ENCODE measurements at regions not wholly inside any gene's neighbourhood (a gene's known extent, or its start where the extent isn't known, plus 50 kb on each side); places are given as distances from the start of the nearest gene placed in this dataset.

DNA sequence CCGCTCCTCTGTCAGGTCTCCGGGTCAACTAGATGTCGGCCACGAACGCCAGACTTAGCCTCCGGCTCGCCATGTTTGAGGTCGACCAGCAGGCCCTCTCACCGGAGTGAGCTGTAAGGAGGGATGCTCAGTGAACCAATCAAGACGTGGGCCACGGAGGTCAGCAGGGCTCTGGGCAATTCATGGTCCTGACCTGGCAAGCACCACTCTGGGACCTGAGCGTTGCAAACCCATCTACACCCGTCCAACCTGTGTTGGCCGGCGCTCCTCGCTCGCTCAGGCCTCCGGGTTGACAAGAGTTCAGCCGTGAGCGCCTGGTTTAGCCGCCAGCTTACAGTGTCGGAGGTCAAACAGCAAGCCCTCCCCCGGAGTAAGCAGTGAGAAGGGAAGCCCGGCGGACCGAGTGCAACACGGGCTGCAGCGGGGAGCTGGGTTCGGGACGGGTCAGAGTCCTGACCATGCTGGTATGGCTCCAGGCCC lies 1361.9 kb downstream of the UQCRFS1 start:
- no peak for TF ChIP-seq CTCF (conservative IDR thresholded peaks at IDR 0.05; ENCODE audit: low read depth, low read length)
- no peak overlapping the region for H3K4me3 ChIP-seq (ENCODE audit: low read depth, low read length)
- DNase-seq (ENCODE audit: low read depth), result no peak

DNA sequence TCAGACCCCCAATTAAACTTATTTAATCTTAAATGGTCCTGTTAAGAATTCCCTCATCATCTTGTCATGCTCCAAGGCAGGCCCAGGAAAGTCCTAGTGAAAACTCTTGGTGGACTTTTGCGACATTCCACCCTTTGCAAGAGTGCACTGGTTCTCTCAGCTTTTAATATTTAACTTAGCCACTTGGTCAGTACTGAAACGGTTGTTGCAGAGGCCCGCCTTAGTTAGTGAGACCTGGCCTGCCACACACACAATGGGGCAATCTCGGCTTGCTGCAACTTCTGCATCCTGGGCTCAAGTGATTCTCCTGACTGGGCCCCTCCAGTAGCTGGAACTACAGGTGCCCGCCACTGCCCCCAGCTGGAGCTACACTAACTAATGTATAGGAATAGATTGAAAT lies 1366.0 kb downstream of the UQCRFS1 start:
- TF ChIP-seq CTCF (conservative IDR thresholded peaks at IDR 0.05; ENCODE audit: low read depth, low read length), result no peak
- no peak for DNase-seq (ENCODE audit: low read depth)
- no peak overlapping the region for H3K4me3 ChIP-seq (ENCODE audit: low read depth, low read length)

- H3K4me3 ChIP-seq (ENCODE audit: low read depth, low read length), result no peak overlapping the region
- TF ChIP-seq CTCF (conservative IDR thresholded peaks at IDR 0.05; ENCODE audit: low read depth, low read length), result no peak
- DNase-seq (ENCODE audit: low read depth), result no peak
Observed at GRCh38 chr19:27844261-27844660, 1368.7 kb downstream of the UQCRFS1 start.

DNA sequence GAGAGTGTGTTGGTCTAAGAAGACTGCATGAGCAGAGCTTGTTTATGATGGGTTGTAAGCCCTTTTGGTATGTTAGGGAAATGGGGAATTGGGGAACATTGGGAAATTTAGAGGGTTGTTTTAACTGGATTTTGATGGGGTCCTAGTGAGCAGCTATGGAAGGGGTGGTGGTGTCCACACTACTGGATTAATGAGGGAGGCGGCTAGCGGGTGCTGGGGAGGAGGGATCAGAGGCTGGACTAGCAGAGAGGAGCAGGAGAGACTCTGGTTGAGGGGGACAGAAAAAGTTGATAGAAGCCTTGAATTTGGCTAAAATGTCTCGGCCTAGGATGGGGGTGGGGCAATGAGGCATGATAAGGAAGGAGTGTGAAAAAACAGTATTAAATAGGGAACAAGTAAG lies 1369.1 kb downstream of the UQCRFS1 start:
- TF ChIP-seq CTCF (conservative IDR thresholded peaks at IDR 0.05; ENCODE audit: low read depth, low read length), result no peak
- no peak for DNase-seq (ENCODE audit: low read depth)
- H3K4me3 ChIP-seq (ENCODE audit: low read depth, low read length), result no peak overlapping the region

DNA sequence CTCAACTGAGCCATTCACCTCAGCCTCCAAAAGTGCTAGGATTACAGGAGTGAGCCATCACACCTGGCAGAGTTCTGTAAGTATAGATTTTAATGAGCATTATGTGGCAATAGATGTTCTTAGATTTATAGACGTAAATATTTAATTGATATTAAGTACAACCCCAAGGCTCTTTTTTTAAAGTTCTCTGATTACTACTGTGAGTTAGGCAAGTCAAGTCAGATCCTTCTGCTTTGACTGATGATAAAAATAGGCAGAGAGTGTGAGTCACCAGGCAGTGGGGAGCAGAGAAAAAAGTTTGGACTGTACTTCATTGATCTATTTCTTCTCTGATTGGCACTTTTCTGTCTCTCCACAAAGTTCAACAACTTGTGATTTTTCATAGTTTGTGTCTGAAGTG lies 1379.9 kb downstream of the UQCRFS1 start:
- DNase-seq (ENCODE audit: low read depth), result peak; percentile 1
- no peak for TF ChIP-seq CTCF (conservative IDR thresholded peaks at IDR 0.05; ENCODE audit: low read depth, low read length)
- no peak overlapping the region for H3K4me3 ChIP-seq (ENCODE audit: low read depth, low read length)

DNA sequence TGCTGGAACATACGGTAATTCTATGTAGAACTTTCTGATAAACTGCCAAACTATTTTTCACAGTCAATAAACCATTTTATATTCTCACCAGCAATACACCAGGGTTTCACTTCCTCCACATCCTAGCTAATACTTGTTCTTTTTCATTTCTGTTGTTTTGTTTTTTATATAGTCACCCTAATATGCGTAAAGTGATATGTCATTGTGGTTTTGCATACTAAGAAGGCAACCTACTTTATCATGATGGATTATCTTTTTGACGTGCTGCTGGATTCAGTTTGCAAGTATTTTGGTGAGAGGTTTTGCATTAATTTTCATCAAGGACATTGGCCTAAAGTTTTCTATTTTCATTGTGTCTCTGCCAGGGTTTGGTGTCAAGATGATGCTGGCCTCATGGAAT lies 1384.1 kb downstream of the UQCRFS1 start:
- no peak overlapping the region for H3K4me3 ChIP-seq (ENCODE audit: low read depth, low read length)
- TF ChIP-seq CTCF (conservative IDR thresholded peaks at IDR 0.05; ENCODE audit: low read depth, low read length), result no peak
- no peak for DNase-seq (ENCODE audit: low read depth)

- H3K4me3 ChIP-seq (ENCODE audit: low read depth, low read length), result no peak overlapping the region
- TF ChIP-seq CTCF (conservative IDR thresholded peaks at IDR 0.05; ENCODE audit: low read depth, low read length), result no peak
- DNase-seq (ENCODE audit: low read depth), result no peak
Observed at GRCh38 chr19:27824108-27824507, 1388.8 kb downstream of the UQCRFS1 start.

All from choroid plexus epithelial cell (primary cell).